Stomach (tissue), 4 donors: ENCODE measurements at regions not wholly inside any gene's neighbourhood (a gene's known extent, or its start where the extent isn't known, plus 50 kb on each side); places are given as distances from the start of the nearest gene placed in this dataset.

ENCODE experiments used
- CTCF ChIP-seq, 7 experiments: fragments of 450-650 bp in 4 of 7; fragments of 200-600 bp in 3 of 7; sonication (generic) in 3 of 7; IDR thresholded peaks; one replicate each; pipeline ENCODE4 v1.5.1; 2016 to 2019; ENCODE audit warnings: antibody characterized with exemption in 7 of 7, control low read depth in 2 of 7, mild to moderate bottlenecking in 1 of 7
- EP300 ChIP-seq: sonication (generic); formaldehyde crosslinking; IDR thresholded peaks from one replicate; pipeline ENCODE4 v1.6.1; 2017; ENCODE audit warnings: antibody characterized with exemption

- TF ChIP-seq CTCF (IDR thresholded peaks at IDR 0.05) (no peak), EP300 (no peak)
Measured at GRCh38 chr11:19541521-19542049, 171.1 kb upstream of the NAV2 start.
